ENCODE measurements at regions not wholly inside any gene's neighbourhood (a gene's known extent, or its start where the extent isn't known, plus 50 kb on each side); places are given as distances from the start of the nearest gene placed in this dataset.

DNA sequence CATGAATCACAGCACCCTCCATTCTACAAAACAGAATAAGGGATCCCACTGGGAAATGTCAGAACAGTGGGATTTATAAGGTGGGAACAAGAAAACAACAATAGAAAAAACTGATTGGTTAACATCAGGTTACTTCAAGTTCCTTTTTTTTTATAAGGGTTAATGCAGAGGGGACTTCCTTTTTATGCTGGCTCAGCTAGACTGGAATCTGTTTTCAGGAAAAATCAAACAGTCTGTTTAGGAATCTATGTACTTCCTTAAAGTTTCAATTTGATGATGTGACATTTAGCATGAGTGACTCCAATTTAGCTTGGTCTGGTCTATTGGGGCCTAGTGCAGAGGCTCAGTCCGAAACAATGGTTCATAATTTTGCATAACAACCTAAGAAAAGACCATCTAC is 192.9 kb downstream of the ADGRA3 start:
- ATAC-seq (ENCODE audit: insufficient read depth, low read depth) (no peak), DNase-seq (no peak)
- Histone ChIP-seq H3K4me3 (ENCODE audit: low read depth in 1 of 2, low read length in 2 of 2) (no peak overlapping the region), H3K36me3 (ENCODE audit: insufficient read depth, low read length) (no peaks in the 10 kb centered on the region), H4K20me1 (ENCODE audit: insufficient read depth, low read length) (no peaks in the 10 kb centered on the region), H2AFZ (ENCODE audit: low read depth, low read length) (no peak overlapping the region), H3K9me3 (ENCODE audit: insufficient read depth, low read length, severe bottlenecking) (no peaks in the 10 kb centered on the region), H3K79me2 (ENCODE audit: insufficient read depth, low read length) (no peaks in the 10 kb centered on the region), H3K27me3 (ENCODE audit: insufficient read depth, low read length, poor library complexity) (no peaks in the 10 kb centered on the region), H3K4me1 (ENCODE audit: insufficient read depth, low read length) (no peaks in the 10 kb centered on the region), H3K27ac (ENCODE audit: low read length) (no peak overlapping the region), H3K9ac (ENCODE audit: low read depth, low read length) (no peak overlapping the region), H3K4me2 (ENCODE audit: insufficient read depth, low read length) (no peak overlapping the region)
- TF ChIP-seq EZH2 (IDR thresholded peaks at IDR 0.05; ENCODE audit: borderline replicate concordance, low read depth, low read length, severe bottlenecking) = no peak
- no peak for TF ChIP-seq CTCF (IDR thresholded peaks at IDR 0.05; ENCODE audit: borderline replicate concordance, extremely low read depth, low read length, poor library complexity, severe bottlenecking)

- H2AFZ ChIP-seq (ENCODE audit: low read depth, low read length) = no peak overlapping the region
- H3K4me3 ChIP-seq (ENCODE audit: low read depth in 1 of 2, low read length in 2 of 2) = no peak overlapping the region
- no peaks in the 10 kb centered on the region for H3K9me3 ChIP-seq (ENCODE audit: insufficient read depth, low read length, severe bottlenecking)
- no peak for TF ChIP-seq CTCF (IDR thresholded peaks at IDR 0.05; ENCODE audit: borderline replicate concordance, extremely low read depth, low read length, poor library complexity, severe bottlenecking)
- TF ChIP-seq EZH2 (IDR thresholded peaks at IDR 0.05; ENCODE audit: borderline replicate concordance, low read depth, low read length, severe bottlenecking) = no peak
- H3K4me1 ChIP-seq (ENCODE audit: insufficient read depth, low read length) = no peaks in the 10 kb centered on the region
- DNase-seq (no peak), ATAC-seq (ENCODE audit: insufficient read depth, low read depth) (no peak)
- no peak overlapping the region for H3K27ac ChIP-seq (ENCODE audit: low read length)
- no peaks in the 10 kb centered on the region for H3K36me3 ChIP-seq (ENCODE audit: insufficient read depth, low read length)
- no peaks in the 10 kb centered on the region for H4K20me1 ChIP-seq (ENCODE audit: insufficient read depth, low read length)
- H3K4me2 ChIP-seq (ENCODE audit: insufficient read depth, low read length) = no peak overlapping the region
- H3K9ac ChIP-seq (ENCODE audit: low read depth, low read length) = no peak overlapping the region
- no peaks in the 10 kb centered on the region for H3K79me2 ChIP-seq (ENCODE audit: insufficient read depth, low read length)
- no peaks in the 10 kb centered on the region for H3K27me3 ChIP-seq (ENCODE audit: insufficient read depth, low read length, poor library complexity)
Measured at GRCh38 chr4:22315628-22316027, 200.2 kb downstream of the ADGRA3 start.

GRCh38 chr4:22313976-22314375 is 201.9 kb downstream of the ADGRA3 start:
- Histone ChIP-seq H2AFZ (ENCODE audit: low read depth, low read length) (no peak overlapping the region), H4K20me1 (ENCODE audit: insufficient read depth, low read length) (no peaks in the 10 kb centered on the region), H3K79me2 (ENCODE audit: insufficient read depth, low read length) (no peaks in the 10 kb centered on the region), H3K4me2 (ENCODE audit: insufficient read depth, low read length) (no peak overlapping the region), H3K27me3 (ENCODE audit: insufficient read depth, low read length, poor library complexity) (no peaks in the 10 kb centered on the region), H3K27ac (ENCODE audit: low read length) (no peak overlapping the region), H3K36me3 (ENCODE audit: insufficient read depth, low read length) (no peaks in the 10 kb centered on the region), H3K9ac (ENCODE audit: low read depth, low read length) (no peak overlapping the region), H3K4me1 (ENCODE audit: insufficient read depth, low read length) (no peaks in the 10 kb centered on the region), H3K4me3 (ENCODE audit: low read depth in 1 of 2, low read length in 2 of 2) (no peak overlapping the region), H3K9me3 (ENCODE audit: insufficient read depth, low read length, severe bottlenecking) (no peaks in the 10 kb centered on the region)
- no peak for TF ChIP-seq EZH2 (IDR thresholded peaks at IDR 0.05; ENCODE audit: borderline replicate concordance, low read depth, low read length, severe bottlenecking)
- TF ChIP-seq CTCF (IDR thresholded peaks at IDR 0.05; ENCODE audit: borderline replicate concordance, extremely low read depth, low read length, poor library complexity, severe bottlenecking) = no peak
- no peak for DNase-seq
- no peak for ATAC-seq (ENCODE audit: insufficient read depth, low read depth)

DNA sequence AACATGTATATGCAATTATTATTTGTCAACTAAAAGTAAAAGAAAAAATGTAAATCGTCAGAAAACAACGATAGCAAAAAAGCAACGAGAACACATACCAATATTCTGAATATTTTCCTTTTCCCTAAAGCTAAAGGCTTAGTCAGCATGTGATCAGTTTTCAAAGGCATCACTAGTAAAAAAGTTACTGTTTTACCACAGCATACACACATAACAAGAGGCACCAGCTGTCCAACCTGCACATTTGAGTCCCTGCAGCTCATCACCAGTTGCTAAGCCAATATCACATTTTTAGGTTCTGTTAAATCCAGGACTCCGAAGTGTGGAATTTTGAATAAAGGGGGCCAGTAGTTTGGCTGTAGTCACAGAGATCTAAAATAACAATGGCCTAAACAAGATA is 203.8 kb downstream of the ADGRA3 start:
- no peak overlapping the region for H3K4me2 ChIP-seq (ENCODE audit: insufficient read depth, low read length)
- H3K4me1 ChIP-seq (ENCODE audit: insufficient read depth, low read length) = no peaks in the 10 kb centered on the region
- ATAC-seq (ENCODE audit: insufficient read depth, low read depth) (no peak), DNase-seq (no peak)
- no peak overlapping the region for H3K9ac ChIP-seq (ENCODE audit: low read depth, low read length)
- H3K79me2 ChIP-seq (ENCODE audit: insufficient read depth, low read length) = no peaks in the 10 kb centered on the region
- H3K27ac ChIP-seq (ENCODE audit: low read length) = no peak overlapping the region
- H3K27me3 ChIP-seq (ENCODE audit: insufficient read depth, low read length, poor library complexity) = no peaks in the 10 kb centered on the region
- no peak overlapping the region for H2AFZ ChIP-seq (ENCODE audit: low read depth, low read length)
- H3K9me3 ChIP-seq (ENCODE audit: insufficient read depth, low read length, severe bottlenecking) = no peaks in the 10 kb centered on the region
- no peak overlapping the region for H3K4me3 ChIP-seq (ENCODE audit: low read depth in 1 of 2, low read length in 2 of 2)
- H3K36me3 ChIP-seq (ENCODE audit: insufficient read depth, low read length) = no peaks in the 10 kb centered on the region
- TF ChIP-seq CTCF (IDR thresholded peaks at IDR 0.05; ENCODE audit: borderline replicate concordance, extremely low read depth, low read length, poor library complexity, severe bottlenecking) (no peak), EZH2 (IDR thresholded peaks at IDR 0.05; ENCODE audit: borderline replicate concordance, low read depth, low read length, severe bottlenecking) (no peak)
- no peaks in the 10 kb centered on the region for H4K20me1 ChIP-seq (ENCODE audit: insufficient read depth, low read length)
